B cell (primary cell): ENCODE measurements at regions not wholly inside any gene's neighbourhood (a gene's known extent, or its start where the extent isn't known, plus 50 kb on each side); places are given as distances from the start of the nearest gene placed in this dataset.

Source experiments
- EZH2 ChIP-seq: IDR thresholded peaks from 2 replicates; pipeline ENCODE4 v1.6.1; 2012; ENCODE audit warnings: borderline replicate concordance, low read depth, mild to moderate bottlenecking, moderate library complexity, low read length; ENCODE audit not compliant: insufficient read depth, poor library complexity, severe bottlenecking
- TF ChIP-seq, protein P1 (sequence below): fragments of 200-600 bp; IDR thresholded peaks from one replicate; pipeline ENCODE4 v1.8.0; 2022; ENCODE audit warnings: antibody characterized with exemption, mild to moderate bottlenecking

DNA sequence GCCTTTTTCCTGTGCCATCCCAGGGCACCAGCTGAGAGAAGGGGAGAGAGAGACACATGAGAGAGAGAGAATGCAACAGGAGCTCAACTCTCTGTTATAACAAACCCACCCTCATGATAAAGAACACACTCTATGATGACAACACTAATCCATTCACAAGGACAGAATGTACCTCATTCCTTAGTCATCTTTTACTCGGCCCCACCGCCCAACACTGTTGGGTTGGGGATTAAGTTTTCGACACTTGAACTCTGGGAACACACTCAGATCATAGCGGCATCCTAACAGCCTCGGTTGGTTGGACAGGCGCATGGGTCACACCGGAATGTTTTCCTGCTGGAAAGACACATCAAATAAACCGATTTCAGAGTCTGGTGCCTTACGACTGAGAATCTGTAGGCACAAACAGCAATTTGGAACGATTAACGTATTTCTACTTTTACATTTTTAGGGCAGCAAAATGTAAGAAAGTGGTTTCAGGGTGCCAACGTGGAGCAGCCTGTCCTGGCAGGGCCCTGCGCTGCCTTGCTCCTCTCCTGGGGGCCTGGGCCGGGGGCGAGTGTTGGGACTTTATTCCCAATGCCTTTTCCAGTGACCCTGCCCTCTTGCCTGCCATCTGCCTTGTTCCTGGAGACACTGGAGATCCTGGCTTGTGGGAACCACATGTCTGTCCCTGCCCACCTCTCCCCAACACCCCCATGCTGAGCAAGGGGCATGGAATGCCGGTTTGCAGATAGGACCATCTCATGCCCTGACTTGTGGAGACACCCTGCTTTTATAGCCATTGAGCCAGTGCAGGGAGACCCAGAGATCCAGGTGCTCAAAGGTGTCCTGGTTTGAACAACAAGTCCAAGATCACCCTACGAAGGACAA, 287.0 kb downstream of the TCERG1L start:
- TF ChIP-seq, protein P1, sequence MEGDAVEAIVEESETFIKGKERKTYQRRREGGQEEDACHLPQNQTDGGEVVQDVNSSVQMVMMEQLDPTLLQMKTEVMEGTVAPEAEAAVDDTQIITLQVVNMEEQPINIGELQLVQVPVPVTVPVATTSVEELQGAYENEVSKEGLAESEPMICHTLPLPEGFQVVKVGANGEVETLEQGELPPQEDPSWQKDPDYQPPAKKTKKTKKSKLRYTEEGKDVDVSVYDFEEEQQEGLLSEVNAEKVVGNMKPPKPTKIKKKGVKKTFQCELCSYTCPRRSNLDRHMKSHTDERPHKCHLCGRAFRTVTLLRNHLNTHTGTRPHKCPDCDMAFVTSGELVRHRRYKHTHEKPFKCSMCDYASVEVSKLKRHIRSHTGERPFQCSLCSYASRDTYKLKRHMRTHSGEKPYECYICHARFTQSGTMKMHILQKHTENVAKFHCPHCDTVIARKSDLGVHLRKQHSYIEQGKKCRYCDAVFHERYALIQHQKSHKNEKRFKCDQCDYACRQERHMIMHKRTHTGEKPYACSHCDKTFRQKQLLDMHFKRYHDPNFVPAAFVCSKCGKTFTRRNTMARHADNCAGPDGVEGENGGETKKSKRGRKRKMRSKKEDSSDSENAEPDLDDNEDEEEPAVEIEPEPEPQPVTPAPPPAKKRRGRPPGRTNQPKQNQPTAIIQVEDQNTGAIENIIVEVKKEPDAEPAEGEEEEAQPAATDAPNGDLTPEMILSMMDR = no peak
- no peak for TF ChIP-seq EZH2
